ENCODE measurements at regions not wholly inside any gene's neighbourhood (a gene's known extent, or its start where the extent isn't known, plus 50 kb on each side); places are given as distances from the start of the nearest gene placed in this dataset.

- TF ChIP-seq, protein P1, sequence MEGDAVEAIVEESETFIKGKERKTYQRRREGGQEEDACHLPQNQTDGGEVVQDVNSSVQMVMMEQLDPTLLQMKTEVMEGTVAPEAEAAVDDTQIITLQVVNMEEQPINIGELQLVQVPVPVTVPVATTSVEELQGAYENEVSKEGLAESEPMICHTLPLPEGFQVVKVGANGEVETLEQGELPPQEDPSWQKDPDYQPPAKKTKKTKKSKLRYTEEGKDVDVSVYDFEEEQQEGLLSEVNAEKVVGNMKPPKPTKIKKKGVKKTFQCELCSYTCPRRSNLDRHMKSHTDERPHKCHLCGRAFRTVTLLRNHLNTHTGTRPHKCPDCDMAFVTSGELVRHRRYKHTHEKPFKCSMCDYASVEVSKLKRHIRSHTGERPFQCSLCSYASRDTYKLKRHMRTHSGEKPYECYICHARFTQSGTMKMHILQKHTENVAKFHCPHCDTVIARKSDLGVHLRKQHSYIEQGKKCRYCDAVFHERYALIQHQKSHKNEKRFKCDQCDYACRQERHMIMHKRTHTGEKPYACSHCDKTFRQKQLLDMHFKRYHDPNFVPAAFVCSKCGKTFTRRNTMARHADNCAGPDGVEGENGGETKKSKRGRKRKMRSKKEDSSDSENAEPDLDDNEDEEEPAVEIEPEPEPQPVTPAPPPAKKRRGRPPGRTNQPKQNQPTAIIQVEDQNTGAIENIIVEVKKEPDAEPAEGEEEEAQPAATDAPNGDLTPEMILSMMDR (IDR thresholded peaks at IDR 0.05; ENCODE audit: low read depth, low read length, poor library complexity, severe bottlenecking): no peak
- no peak for TF ChIP-seq EZH2phosphoT487 (IDR thresholded peaks at IDR 0.05; ENCODE audit: borderline replicate concordance, low read length)
These were observed 596.6 kb downstream of the PTPRU start for GRCh38 chr1:29832936-29833335.
